Femur (tissue), 1 donor: ENCODE measurements at regions not wholly inside any gene's neighbourhood (a gene's known extent, or its start where the extent isn't known, plus 50 kb on each side); places are given as distances from the start of the nearest gene placed in this dataset.
A peak's percentile ranks its signal among the peaks of the same experiment; 100 is the strongest.
"Not testable (repeated sequence)": the region's sequence is repeated elsewhere in the genome, so short reads cannot be mapped to it uniquely, and the experiment has no call there.

ENCODE experiments used
- DNase-seq: peaks from one replicate; pipeline ENCODE4 v3.0.0-alpha.2; 2017

DNA sequence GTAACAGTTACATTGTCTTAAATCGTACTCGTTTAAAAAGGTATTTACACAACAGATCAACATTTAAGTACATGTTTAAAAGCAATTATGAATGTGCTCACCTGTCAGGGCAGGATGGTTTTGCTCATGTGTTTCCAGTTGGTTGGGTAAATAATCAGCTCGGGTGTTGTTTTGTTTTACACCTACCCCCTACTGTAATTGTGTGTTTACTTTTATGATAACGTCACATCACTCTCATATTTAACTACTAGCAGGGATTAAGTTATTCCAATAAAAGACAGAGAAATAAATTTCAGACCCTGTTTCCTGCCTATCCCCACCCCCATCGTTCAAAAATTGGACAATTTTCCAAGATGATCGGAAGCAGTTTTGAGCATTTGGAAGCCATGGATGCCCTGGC, 390.2 kb downstream of the SEC14L1 start:
- DNase-seq: no peak

DNA sequence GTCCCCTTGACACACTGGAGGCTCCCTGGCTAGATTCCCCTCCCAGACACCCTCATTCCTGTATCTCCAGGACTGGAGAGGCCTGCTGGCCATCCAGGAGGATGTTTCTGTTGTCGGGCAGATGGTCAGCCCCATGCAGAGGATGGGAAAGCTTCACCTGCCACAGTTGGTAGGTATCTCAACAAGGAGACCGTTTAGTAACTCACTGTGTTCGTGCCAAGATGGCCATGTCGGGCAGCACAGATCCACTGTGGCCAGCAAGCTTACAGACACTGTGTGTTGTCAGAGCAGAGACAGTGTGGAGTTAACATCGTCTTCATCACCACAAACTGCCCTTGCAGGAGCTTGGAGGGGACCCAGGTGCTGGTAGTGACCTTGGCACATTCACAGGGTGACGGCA, 390.9 kb downstream of the SEC14L1 start:
- DNase-seq: no peak

DNA sequence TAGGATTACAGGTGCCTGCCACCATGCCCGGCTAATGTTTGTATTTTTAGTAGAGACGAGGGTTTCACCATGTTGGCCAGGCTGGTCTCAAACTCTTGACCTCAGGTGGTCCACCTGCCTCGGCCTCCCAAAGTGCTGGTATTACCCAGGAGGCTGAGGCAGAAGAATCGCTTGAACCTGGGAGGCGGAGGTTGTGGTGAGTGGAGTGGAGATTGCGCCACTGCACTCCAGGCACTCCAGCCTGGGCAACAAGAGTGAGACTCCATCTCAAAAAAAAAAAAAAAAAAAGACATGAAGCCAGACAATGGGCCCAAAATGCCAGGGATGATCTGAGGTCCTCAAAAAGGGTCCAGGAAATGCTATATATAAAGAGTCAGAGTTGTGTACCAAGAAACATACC, 392.9 kb downstream of the SEC14L1 start:
- DNase-seq: not testable (repeated sequence)

DNA sequence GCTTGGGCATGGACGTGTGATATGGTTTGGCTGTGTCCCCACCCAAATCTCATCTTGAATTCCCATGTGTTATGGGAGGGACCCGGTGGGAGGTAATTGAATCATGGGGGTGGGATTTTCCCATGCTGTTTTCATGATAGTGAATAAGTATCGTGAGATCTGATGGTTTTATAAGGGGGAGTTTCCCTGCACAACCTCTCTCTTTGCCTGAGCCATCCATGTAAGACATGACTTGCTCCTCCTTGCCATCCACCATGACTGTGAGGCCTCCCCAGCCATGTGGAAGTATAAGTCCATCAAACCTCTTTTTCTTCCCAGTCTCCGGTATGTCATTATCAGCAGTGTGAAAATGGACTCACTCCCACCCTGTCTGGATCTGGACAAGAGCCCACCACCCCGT, 393.4 kb downstream of the SEC14L1 start:
- no peak for DNase-seq

DNA sequence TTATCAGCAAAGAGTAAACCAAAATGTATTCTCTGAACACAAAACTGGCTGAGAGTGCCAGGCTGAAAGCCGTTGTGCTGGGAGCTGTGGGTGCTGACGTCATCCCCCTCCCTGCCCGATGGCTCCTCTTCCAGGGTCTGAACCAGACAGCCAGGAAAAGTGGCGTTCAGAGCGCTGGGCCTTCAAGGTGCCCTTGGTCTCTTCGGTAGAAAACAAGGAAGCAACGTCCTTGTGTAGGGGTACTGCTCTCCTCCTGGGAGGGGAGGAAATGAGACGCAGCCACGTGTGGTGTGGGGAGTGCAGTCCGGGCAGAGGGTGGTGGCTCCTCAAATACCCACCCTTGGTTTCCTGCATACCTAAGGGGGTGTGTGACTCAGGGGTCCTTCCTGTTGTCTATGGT, 394.7 kb downstream of the SEC14L1 start:
- DNase-seq: no peak

DNA sequence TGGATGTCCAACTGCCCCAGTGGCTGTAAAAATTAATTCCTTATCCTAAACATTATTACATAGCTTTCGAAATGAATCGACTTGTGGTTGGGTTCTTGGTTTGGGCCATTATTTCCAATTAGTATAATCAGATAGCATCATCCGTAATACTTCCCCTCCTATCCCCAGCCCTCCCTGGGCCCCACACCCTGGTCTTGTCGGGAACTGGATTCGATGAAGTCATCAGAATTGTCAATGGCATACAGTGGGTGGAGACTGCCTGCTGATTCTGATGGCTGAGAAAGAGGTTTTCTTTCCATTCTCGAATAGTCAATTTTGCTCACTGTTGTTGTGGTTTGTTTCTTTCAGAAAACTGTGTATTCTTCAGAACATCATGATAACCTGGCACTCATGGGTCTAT, 395.1 kb downstream of the SEC14L1 start:
- DNase-seq: no peak

DNA sequence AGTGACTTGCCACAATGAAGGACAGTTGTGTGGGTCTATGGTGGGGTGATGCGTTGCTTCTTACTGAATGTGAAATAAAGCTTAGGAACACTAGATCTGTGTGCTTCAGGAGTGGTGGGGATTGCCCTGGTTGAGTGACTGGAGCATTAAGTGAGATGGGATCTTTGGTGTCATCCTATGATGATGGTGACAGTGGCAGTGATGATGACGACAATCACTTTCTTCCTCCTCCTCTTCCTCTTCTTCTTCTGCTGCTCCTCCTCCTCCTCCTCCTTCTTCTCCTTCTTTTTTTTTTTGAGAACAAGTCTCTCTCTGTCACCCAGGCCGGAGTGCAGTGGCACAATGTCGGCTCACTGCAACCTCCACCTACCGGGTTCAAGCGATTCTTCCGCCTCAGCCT, 396.8 kb downstream of the SEC14L1 start:
- no peak for DNase-seq

DNA sequence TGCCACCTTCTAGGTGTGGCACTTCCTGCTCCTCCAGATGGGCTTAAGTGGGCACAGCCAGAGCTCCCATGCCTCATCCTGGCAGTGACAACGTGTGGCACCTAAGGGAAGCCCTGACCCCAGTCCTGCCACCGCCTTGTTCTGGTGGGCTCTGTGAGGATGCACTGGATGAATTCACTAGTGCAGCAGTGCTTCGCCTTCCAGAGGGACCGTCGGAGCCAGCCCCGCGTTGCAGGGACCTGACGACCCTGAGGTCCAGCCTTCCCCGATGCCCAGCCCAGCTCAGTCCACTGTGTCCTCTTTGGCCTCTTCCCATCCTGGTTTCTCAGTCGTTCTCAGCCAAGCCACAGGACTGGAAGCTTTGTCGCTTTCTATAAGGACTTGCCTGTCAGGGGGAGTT, 399.8 kb downstream of the SEC14L1 start:
- no peak for DNase-seq

DNA sequence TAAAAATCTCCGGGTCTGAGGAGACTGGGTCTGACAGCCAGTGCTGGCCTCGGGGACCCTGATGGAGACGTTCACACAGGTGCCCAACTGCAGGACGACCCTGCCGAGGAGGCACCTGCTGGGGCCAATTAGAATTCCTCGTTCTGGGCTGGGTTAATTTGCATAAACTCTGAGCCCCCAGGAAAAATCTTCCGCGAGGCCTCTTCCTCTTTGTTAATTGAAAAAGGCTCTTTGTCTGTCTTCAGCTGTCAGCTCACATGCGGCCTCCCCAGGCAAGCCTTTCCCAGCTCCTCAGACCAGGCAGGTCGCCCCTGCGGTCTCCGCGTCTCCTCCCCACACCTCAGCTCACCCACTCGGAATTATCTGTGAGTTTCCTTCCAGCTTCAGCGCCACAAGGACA, 400.2 kb downstream of the SEC14L1 start:
- no peak for DNase-seq

DNA sequence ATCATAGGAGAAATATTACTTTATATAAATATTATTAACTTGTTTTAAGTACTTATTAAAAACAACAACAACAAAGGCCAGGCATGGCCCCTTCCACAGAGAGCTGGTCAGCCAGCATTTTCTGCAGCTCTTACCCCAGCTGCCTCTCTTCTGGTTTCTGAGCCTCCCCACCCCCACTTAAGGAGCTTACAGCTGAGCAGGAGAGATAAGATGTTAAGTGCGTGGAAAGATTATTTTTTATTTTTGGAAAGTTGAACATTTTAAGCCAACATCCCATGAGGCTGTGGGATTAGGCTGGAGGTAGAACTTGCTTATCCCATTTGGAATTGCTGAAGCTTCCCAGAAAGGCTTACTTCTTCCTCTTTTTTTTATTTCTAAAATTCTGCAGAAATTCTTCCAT, 401.2 kb downstream of the SEC14L1 start:
- no peak for DNase-seq

DNA sequence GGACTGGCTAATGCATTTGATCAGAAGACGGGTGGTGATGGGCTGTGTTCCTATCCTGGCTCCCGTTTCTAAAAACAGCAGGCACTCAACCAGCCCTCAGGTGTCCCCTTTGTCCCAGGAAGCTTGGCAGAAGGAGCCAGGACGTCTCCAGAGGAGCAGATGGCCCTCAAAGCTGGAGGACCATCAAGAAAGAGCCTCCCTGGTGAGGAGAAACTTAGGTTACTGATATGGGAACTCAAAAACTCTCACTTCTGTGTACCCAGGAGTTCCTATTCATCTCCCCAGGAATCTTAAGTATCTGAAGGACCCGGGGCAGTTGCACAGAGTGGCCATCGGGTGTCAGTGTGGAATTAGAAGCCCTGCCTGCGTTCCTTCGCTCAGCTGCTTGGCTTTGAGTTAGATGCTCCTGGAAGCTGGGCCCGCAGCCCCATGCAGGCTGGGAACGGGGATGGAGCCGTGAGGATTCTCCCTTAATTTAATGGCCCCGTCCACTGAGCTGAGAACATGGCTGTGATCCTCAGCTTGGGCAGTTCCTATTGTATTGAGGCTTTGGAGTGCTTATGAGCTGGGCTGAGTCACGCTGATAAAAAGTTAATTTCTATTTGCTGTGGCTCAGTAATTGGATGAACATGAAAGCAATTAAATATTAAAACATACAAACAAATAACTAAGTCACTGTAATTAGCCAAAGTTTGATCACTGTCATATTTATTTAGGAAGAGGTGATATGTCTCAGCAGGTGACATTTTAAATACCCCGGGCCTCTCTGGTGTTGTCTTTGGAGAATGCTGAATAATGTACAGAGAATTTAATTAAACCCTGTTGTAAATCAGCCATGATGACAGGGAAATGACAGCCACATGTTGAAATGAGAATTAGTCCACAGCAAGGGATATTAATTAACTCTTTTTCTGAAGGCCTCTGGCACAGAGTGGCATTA, 402.1 kb downstream of the SEC14L1 start:
- DNase-seq: peak; percentile 91

DNA sequence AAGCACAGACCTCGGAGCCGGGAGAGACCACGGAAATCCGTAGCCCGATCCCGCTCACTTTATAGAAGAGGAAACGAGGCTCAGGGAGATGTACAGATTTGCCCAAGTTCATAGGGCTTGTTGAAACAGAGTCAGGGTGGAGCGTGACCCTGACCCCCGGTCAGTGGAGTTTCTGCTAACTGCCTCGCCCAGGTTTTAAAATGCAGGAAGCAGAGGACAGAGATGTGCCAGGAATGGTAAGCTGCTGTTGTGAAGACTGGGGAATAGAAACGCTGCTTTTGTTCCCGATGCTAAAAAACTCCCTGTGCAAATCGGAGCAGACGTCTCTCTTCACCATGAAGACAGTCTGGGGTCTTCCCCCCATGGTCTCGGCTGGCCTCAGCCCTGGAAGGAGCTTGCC, 403.0 kb downstream of the SEC14L1 start:
- DNase-seq: no peak

DNA sequence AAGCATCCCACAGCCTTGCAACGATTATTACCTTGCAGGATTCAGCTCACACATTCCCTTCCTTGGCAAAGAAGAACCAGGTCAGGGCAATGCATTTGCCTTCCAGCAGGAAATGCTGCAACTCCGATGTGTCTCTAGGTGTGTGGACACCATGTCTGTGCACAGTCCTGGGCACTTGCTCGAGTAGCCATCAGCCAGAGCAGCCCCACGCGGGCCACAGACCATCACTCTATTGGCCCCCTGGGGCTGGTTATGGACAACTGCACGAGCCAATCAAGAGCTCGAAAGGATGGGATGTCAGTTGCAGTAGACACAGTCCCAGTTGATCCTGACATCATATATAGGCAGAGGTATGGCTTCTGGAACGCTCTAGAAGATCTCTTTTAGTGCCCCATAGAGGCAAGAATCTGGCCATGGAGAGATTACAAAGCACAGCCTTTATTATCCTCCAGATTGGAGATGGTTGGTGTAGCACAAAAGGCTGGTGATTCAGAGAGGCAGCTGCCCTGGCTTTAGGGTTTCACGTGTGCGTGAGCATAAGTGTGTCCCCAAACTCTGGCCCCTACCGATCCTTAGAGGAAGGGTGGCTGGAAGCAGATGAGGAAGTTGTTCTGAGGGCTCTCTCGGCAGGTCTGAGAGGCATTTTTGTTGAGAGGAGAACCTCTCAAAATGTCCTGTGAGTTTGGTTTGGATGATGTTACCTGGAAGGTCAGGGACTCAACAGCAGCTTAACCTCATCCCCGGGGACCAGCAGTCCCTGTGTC, 403.8 kb downstream of the SEC14L1 start:
- DNase-seq: no peak

DNA sequence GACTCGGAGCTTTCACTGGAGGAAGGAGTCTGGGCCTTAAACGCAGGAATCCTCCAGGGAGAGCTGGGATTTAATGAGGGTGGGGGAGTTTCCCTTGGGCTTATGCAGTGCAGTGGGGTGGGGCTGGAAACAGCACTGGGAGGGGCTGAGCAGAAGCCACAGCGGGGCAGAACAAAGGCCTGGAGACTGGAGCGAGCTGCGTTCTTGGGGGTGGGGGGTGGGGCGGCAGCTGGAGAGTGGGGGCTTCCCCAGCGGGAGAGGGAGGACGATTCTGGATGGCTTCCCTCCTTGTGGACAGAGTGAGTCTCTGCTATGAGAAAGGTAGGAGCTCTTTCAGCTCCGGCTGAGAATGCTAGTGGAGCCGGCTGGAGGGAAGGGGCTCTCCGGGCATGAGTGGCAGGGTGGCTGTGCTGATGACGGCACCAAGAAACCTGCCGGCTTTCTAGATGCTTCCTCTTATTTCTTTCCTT, 406.0 kb downstream of the SEC14L1 start:
- DNase-seq: no peak

DNA sequence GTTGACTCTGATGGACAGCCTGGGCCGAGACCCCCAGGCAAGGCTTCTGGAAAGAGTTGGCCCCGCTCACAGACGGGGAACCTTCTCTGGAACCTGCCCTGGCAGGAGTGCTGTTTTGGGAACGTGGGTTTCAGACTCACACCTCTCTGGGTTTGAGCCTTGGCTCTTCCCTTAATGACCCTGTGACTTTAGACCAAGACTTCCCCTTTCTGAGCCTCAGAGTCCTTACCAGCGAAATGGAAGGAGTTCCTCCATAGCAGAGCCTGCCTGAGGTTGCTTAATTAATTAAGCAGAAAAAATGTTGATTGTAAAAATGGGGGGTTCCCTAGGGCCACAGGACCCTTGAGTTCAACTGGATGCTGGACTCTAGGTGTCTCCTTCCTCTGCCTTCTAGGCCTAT, 408.2 kb downstream of the SEC14L1 start:
- DNase-seq: no peak

DNA sequence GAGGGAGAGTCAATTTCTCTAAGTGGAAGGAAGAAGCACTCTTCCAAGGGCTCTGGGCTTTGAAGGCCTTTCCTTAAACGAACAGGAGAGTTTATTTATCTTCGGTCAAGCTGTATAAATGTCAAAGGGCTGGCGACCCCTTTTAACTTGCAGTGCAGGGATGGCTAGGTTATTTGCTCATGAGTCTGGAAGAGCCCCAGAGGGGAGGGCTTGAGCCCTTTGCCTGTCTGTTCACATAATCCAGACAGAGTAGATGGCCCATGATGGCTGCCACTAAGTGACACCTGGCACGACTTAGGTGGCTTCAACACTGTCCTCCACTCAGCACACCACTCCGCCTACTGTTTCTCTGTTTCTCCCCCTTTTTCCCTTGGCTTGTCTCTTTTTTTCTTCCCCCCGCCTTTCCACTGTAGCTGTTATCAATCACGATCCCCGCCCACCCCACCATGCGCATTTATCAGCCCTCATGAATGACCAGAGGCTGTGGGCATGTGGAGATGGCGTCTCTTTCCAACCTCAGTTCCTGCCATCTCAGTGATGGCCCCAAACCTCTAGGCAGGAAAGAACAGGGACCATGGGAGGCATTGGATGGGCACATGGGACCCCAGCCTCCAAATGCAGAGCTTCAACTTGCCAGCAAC, 408.7 kb upstream of the TNRC6C start:
- DNase-seq: no peak

DNA sequence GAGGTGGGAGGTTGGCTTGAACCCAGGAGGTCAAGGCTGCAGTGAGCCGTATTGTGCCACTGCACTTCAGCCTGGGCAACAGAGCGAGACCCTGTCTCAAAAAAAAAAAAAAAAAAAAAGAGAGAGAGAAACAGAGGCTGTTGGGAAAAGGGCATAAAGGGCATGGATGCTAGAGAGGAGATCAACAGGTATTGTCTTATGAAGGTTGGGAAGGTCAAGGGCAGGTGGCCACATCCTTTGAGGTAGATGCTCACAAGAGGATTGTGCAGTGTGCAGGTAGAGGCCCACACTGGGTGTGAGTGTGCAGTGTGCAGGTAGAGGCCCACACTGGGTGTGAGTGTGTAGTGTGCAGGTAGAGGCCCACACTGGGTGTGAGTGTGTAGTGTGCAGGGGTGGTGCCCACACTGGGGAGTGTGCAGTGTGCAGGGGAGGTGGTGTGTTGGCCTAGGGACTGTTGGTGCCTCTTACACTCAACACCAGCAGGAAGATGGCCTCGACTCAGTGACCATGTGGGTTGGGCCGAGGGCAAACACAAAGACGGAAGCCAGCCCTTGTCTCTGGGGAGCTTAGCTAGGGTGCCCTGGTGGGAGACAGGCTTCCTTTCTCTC, 404.9 kb upstream of the TNRC6C start:
- no peak for DNase-seq

DNA sequence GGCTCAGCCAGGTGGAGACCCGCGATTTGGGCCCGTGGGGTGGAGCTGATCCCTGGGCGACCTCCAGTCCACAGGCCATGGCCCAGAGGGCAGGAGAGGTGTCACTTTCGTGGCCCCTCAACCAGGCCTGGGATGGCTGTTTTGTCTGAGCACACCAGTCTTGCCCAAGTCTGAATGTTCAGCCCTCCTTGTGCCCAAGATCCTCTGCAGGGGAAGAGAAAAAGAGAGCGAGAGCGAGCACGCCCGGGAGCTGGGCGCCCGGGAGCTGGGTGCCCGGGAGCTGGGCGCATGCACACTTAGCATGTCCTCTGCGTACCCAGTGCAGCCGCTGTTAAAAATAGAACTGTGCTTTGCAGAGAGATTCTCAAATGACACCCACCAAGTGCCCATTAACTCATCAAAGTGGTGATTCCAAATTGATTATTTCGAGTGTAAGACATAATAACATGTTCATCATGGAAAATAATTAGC, 403.3 kb upstream of the TNRC6C start:
- DNase-seq: no peak

DNA sequence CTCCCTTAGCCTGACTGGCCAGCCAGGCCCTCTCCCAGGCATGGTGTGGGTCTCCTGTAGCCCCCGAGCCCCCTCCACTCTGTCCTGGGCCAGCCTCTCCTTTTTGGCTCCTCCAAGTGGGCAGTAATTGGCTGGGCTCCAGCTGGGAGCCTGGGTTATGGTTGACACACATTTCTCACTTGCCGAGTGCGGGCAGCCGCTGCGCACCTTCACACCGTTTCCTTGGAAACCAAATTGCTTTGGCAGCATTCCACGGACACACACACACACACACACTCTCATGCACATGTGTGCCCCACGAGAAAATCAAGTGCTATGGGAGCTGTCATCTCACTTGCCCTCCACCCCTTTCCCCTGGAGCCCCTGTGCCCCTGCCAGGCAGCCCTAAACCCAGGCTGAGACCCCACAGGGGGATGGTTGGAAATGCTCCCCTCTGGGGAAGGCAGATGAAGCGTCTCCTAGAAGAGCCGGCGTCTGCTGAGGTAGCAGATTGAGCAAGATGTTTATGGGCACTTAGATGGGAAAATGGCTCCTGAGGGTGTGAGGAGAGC, 402.7 kb upstream of the TNRC6C start:
- peak; percentile 76 for DNase-seq

DNA sequence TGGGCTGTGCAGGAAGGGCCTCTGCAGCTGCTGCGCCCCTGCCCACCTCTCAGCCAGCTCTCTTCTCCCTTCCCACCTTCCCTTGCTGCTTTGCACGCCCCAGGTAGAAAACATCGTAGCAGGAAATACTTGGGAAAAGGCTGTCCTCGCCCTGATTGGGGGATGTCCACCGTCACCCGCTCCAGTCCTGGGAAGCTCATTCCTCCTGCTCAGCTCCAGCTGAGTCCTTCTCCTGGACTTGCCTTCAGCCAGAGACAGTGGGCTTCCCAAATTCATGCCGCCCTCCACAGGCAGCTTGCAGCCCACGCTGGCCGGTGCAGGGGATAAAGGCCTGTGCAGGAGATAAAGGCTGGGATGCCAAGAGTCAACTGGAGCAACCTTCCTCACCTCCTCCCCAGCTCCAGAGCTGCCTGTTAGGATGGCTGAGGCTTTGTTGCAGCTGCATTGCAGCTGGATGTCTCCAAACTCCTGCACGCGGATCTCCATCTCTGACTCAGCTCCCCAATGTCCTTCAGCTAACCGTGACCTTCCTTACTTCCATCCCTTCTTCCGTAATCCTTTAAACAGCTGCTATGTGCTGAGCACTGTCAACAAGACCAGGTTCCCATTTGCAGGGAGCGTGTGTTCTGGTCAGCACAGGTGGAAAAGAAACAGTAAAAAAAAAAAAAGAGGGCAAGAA, 402.0 kb upstream of the TNRC6C start:
- no peak for DNase-seq

DNA sequence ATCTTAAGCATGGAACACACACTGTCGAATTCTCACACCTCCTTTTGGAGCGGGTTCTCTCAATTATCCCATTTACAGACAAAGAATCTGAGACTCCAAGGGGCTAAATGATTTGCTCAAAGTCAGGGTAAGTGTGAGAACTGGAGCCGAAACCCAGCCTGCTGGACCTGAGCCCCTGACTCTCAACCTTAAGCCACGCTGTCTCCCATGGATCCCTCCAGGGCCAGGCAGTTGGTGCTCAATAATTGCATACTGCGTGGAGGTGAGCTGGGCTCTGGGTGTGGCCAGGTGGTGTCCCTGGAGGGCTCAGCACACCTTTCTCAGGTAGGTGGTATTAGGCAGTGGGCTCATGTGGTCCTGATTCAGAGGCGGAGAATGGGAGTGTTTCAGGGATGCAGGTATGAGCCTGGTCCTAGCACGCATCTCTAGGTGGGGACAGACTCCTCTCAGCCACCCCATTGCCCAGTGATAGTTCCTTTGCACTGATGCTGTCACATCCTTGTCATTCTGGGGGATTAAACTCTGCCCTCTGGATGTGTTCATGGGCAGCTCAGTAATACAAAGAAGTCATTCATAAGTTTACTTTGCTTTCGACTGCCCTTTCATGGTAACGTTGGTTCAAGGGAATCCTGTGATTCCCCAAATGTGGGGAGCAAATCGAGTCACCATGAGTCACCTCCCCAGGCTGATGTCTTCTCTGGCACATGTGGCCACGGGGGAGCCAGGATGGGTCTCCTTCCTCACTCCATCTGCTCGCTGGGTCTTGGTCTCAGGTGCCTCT, 399.5 kb upstream of the TNRC6C start:
- DNase-seq: no peak
